Upper lobe of left lung (tissue), 6 donors: ENCODE measurements at regions not wholly inside any gene's neighbourhood (a gene's known extent, or its start where the extent isn't known, plus 50 kb on each side); places are given as distances from the start of the nearest gene placed in this dataset.

Source experiments
- ATAC-seq, 2 donors: fragments of 200-7000 bp; cut with Tn5 transposase; one replicate each; pipeline ENCODE4 v1.9.1; 2022; ENCODE audit warnings: mild to moderate bottlenecking in 2 of 2, moderate library complexity in 2 of 2; ENCODE audit not compliant: low FRiP score in 2 of 2
- DNase-seq, 2 donors: peaks; one replicate each; pipeline ENCODE4 v3.0.0-alpha.2; 2019 to 2020
- H3K27ac ChIP-seq, 4 donors: fragments of 200-600 bp; sonication (generic); one replicate each; pipeline ENCODE4 v1.5.1; 2016 to 2019
- H3K27me3 ChIP-seq, 4 donors: fragments of 200-600 bp; sonication (generic); one replicate each; pipeline ENCODE4 v1.5.1; 2017 to 2019
- H3K36me3 ChIP-seq, 4 donors: fragments of 200-600 bp; sonication (generic); one replicate each; pipeline ENCODE4 v1.5.1; 2016 to 2019
- H3K4me1 ChIP-seq, 4 donors: fragments of 200-600 bp; sonication (generic); one replicate each; pipeline ENCODE4 v1.5.1; 2018 to 2019
- H3K4me3 ChIP-seq, 4 donors: fragments of 200-600 bp; sonication (generic); one replicate each; pipeline ENCODE4 v1.5.1; 2017 to 2019; ENCODE audit warnings: mild to moderate bottlenecking in 2 of 4, moderate library complexity in 1 of 4
- H3K9me3 ChIP-seq, 4 donors: fragments of 200-600 bp; sonication (generic); one replicate each; pipeline ENCODE4 v1.5.1; 2018 to 2019
- CTCF ChIP-seq, 6 experiments: fragments of 450-650 bp in 4 of 6; fragments of 200-600 bp in 2 of 6; sonication (generic) in 2 of 6; IDR thresholded peaks; one replicate each; pipeline ENCODE4 v1.5.1; 2016 to 2019; ENCODE audit warnings: antibody characterized with exemption in 6 of 6
- EP300 ChIP-seq, 4 donors: sonication (generic); formaldehyde crosslinking; IDR thresholded peaks; one replicate each; pipeline ENCODE4 v1.5.1; 2017; ENCODE audit warnings: antibody characterized with exemption in 4 of 4, control low read depth in 2 of 4
- POLR2A ChIP-seq, 4 donors: fragments of 450-650 bp; IDR thresholded peaks; one replicate each; pipeline ENCODE4 v1.5.1; 2016 to 2017; ENCODE audit warnings: antibody characterized with exemption in 4 of 4, mild to moderate bottlenecking in 2 of 4
- POLR2AphosphoS5 ChIP-seq, 2 donors: sonication (generic); formaldehyde crosslinking; IDR thresholded peaks; one replicate each; pipeline ENCODE4 v1.5.1; 2017; ENCODE audit warnings: antibody characterized with exemption in 2 of 2
- WGBS, 2 donors: methylation state at CpG; one replicate each; pipeline ENCODE4 v1.1.5; 2017 to 2018; 5-methylcytosine and 5-hydroxymethylcytosine counted together
- donor health status: DM: no; HTN: no; CAD: no; lungs with moderate emphysema.
- donor health status: DM: no; HTN: yes; CAD: no; lungs with severe emphysema.

GRCh38 chr5:27797220-27797619 is 758.8 kb upstream of the CDH9 start:
- no peaks in the 10 kb centered on the region for H3K27me3 ChIP-seq
- no peak for TF ChIP-seq POLR2AphosphoS5 (IDR thresholded peaks at IDR 0.05)
- TF ChIP-seq CTCF (IDR thresholded peaks at IDR 0.05), result no peak
- TF ChIP-seq EP300 (IDR thresholded peaks at IDR 0.05), result no peak
- no peak for TF ChIP-seq POLR2A (IDR thresholded peaks at IDR 0.05)
- no peaks in the 10 kb centered on the region for H3K4me1 ChIP-seq
- no peaks in the 10 kb centered on the region for H3K36me3 ChIP-seq
- 93 to 100% methylated on average over 1 of the region's 1 CpG for WGBS, 2 donors
- no peak for DNase-seq
- no peak overlapping the region for H3K4me3 ChIP-seq
- ATAC-seq, result no peak
- H3K27ac ChIP-seq, result no peak overlapping the region
- H3K9me3 ChIP-seq, result peaks cover 0 to 11% (median 0%) of the 10 kb centered on the region in 4 donors

GRCh38 chr5:27788184-27788583 is 749.8 kb upstream of the CDH9 start:
- DNase-seq (no peak), ATAC-seq (no peak)
- Histone ChIP-seq H3K9me3 (no peaks in the 10 kb centered on the region), H3K4me3 (no peak overlapping the region), H3K27ac (no peak overlapping the region), H3K4me1 (no peaks in the 10 kb centered on the region), H3K27me3 (no peaks in the 10 kb centered on the region), H3K36me3 (no peaks in the 10 kb centered on the region)
- TF ChIP-seq POLR2A (IDR thresholded peaks at IDR 0.05) (no peak), EP300 (IDR thresholded peaks at IDR 0.05) (no peak), POLR2AphosphoS5 (IDR thresholded peaks at IDR 0.05) (no peak), CTCF (IDR thresholded peaks at IDR 0.05) (no peak)
- 90 to 95% methylated on average over 2 of the region's 2 CpGs for WGBS, 2 donors

GRCh38 chr5:27784317-27784716 is 745.9 kb upstream of the CDH9 start:
- Histone ChIP-seq H3K9me3 (no peaks in the 10 kb centered on the region), H3K27ac (no peak overlapping the region), H3K4me1 (no peaks in the 10 kb centered on the region), H3K27me3 (no peaks in the 10 kb centered on the region), H3K36me3 (no peaks in the 10 kb centered on the region), H3K4me3 (no peak overlapping the region)
- ATAC-seq, result no peak
- no peak for DNase-seq
- TF ChIP-seq POLR2A (IDR thresholded peaks at IDR 0.05), result no peak
- TF ChIP-seq EP300 (IDR thresholded peaks at IDR 0.05), result no peak
- TF ChIP-seq POLR2AphosphoS5 (IDR thresholded peaks at IDR 0.05), result no peak
- no peak for TF ChIP-seq CTCF (IDR thresholded peaks at IDR 0.05)
- WGBS, 2 donors, result 45 to 54% methylated on average over 1 of the region's 1 CpG

- Histone ChIP-seq H3K27me3 (no peaks in the 10 kb centered on the region), H3K36me3 (no peaks in the 10 kb centered on the region), H3K4me1 (no peaks in the 10 kb centered on the region), H3K4me3 (no peak overlapping the region), H3K9me3 (no peaks in the 10 kb centered on the region), H3K27ac (no peak overlapping the region)
- ATAC-seq (no peak), DNase-seq (no peak)
- TF ChIP-seq POLR2A (IDR thresholded peaks at IDR 0.05) (no peak), CTCF (IDR thresholded peaks at IDR 0.05) (no peak), POLR2AphosphoS5 (IDR thresholded peaks at IDR 0.05) (no peak), EP300 (IDR thresholded peaks at IDR 0.05) (no peak)
- 83 to 86% methylated on average over 4 of the region's 4 CpGs for WGBS, 2 donors
Measured at GRCh38 chr5:27778121-27778520, 739.7 kb upstream of the CDH9 start.

GRCh38 chr5:27773636-27774035 is 735.2 kb upstream of the CDH9 start:
- H3K27me3 ChIP-seq, result no peaks in the 10 kb centered on the region
- no peak overlapping the region for H3K27ac ChIP-seq
- WGBS, 2 donors, result 48 to 51% methylated on average over 1 of the region's 1 CpG
- DNase-seq (no peak), ATAC-seq (no peak)
- no peaks in the 10 kb centered on the region for H3K36me3 ChIP-seq
- H3K4me1 ChIP-seq, result no peaks in the 10 kb centered on the region
- no peak overlapping the region for H3K4me3 ChIP-seq
- H3K9me3 ChIP-seq, result no peaks in the 10 kb centered on the region
- no peak for TF ChIP-seq POLR2A (IDR thresholded peaks at IDR 0.05)
- TF ChIP-seq EP300 (IDR thresholded peaks at IDR 0.05), result no peak
- no peak for TF ChIP-seq CTCF (IDR thresholded peaks at IDR 0.05)
- TF ChIP-seq POLR2AphosphoS5 (IDR thresholded peaks at IDR 0.05), result no peak
